ENCODE measurements at regions not wholly inside any gene's neighbourhood (a gene's known extent, or its start where the extent isn't known, plus 50 kb on each side); places are given as distances from the start of the nearest gene placed in this dataset.

DNA sequence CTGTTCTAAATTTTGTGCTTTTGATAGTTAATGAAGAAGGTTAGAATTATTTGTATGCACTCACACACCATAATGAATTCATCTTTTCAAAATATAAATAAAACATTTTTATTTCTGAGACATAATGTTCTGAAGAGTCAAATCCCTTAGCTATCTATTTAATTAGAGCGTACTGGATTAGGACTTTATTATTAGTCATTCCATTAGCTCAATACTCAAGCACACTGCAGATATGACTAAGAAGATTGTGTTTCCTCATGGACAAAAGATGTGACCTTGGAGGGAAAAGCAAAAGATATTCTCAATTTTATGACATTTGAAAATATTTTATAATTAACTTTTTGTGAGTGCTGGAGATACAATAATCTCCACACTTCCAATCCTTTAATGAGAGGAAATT lies 666.4 kb downstream of the CD109 start:
- Histone ChIP-seq H2AFZ (ENCODE audit: low read depth, low read length) (no peak overlapping the region), H3K27me3 (ENCODE audit: insufficient read depth, low read depth, low read length) (no peaks in the 10 kb centered on the region), H3K9me2 (ENCODE audit: insufficient read depth, low read length) (no peaks in the 10 kb centered on the region), H3K79me2 (replicated peaks; ENCODE audit: insufficient read depth, low read length) (no peaks in the 10 kb centered on the region), H3K4me2 (ENCODE audit: low read length) (no peak overlapping the region), H3K27ac (ENCODE audit: low read length) (no peak overlapping the region), H3K9me3 (ENCODE audit: low read length) (no peaks in the 10 kb centered on the region), H3K36me3 (ENCODE audit: insufficient read depth, low read length) (no peaks in the 10 kb centered on the region), H3F3A (ENCODE audit: insufficient read depth, low read length, poor library complexity, severe bottlenecking) (no peaks in the 10 kb centered on the region), H4K20me1 (ENCODE audit: insufficient read depth) (no peaks in the 10 kb centered on the region), H3K9ac (ENCODE audit: low read length) (no peak overlapping the region), H3K4me3 (ENCODE audit: low read length) (no peak overlapping the region)
- no peak for TF ChIP-seq EP300 (conservative IDR thresholded peaks at IDR 0.05; ENCODE audit: poor library complexity, severe bottlenecking)
- TF ChIP-seq EZH2 (IDR thresholded peaks at IDR 0.05; ENCODE audit: borderline replicate concordance, insufficient read depth, low read length, poor library complexity, severe bottlenecking) = no peak
- TF ChIP-seq CTCF (IDR thresholded peaks at IDR 0.05; ENCODE audit: poor library complexity, severe bottlenecking) = no peak
- TF ChIP-seq SMC3 (conservative IDR thresholded peaks at IDR 0.05; ENCODE audit: poor library complexity) = no peak
- no peak for TF ChIP-seq RAD21 (conservative IDR thresholded peaks at IDR 0.05)
- TF ChIP-seq TAF1 (IDR thresholded peaks at IDR 0.05; ENCODE audit: low read depth) = no peak
- TF ChIP-seq, protein P1, sequence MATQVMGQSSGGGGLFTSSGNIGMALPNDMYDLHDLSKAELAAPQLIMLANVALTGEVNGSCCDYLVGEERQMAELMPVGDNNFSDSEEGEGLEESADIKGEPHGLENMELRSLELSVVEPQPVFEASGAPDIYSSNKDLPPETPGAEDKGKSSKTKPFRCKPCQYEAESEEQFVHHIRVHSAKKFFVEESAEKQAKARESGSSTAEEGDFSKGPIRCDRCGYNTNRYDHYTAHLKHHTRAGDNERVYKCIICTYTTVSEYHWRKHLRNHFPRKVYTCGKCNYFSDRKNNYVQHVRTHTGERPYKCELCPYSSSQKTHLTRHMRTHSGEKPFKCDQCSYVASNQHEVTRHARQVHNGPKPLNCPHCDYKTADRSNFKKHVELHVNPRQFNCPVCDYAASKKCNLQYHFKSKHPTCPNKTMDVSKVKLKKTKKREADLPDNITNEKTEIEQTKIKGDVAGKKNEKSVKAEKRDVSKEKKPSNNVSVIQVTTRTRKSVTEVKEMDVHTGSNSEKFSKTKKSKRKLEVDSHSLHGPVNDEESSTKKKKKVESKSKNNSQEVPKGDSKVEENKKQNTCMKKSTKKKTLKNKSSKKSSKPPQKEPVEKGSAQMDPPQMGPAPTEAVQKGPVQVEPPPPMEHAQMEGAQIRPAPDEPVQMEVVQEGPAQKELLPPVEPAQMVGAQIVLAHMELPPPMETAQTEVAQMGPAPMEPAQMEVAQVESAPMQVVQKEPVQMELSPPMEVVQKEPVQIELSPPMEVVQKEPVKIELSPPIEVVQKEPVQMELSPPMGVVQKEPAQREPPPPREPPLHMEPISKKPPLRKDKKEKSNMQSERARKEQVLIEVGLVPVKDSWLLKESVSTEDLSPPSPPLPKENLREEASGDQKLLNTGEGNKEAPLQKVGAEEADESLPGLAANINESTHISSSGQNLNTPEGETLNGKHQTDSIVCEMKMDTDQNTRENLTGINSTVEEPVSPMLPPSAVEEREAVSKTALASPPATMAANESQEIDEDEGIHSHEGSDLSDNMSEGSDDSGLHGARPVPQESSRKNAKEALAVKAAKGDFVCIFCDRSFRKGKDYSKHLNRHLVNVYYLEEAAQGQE (IDR thresholded peaks at IDR 0.05; ENCODE audit: borderline replicate concordance) = no peak
- TF ChIP-seq MXI1 (conservative IDR thresholded peaks at IDR 0.05; ENCODE audit: poor library complexity, severe bottlenecking) = no peak
- TF ChIP-seq POLR2AphosphoS5 (IDR thresholded peaks at IDR 0.05) = no peak

DNA sequence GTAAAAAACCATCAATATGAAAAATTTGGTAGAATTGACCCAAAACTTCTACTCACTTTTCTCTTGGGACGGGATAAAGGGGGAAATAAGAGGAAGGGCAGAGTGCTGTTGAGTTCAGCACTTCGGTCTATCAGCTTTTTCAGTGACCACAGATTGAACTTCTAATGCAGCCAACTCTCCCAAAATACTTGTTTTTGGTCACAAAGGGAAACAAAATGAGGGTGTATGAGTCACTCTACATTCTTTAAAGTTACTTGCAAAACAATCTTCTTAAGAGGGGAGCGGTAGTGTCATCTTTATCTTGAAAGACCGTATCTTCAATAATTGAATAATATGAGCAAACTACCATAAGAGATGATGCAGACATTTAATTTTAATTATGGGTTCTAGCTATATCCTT lies 661.3 kb downstream of the CD109 start:
- Histone ChIP-seq H3K9me2 (ENCODE audit: insufficient read depth, low read length) (no peaks in the 10 kb centered on the region), H3K27ac (ENCODE audit: low read length) (no peak overlapping the region), H3K9ac (ENCODE audit: low read length) (no peak overlapping the region), H3K27me3 (ENCODE audit: insufficient read depth, low read depth, low read length) (no peaks in the 10 kb centered on the region), H2AFZ (ENCODE audit: low read depth, low read length) (no peak overlapping the region), H3K4me3 (ENCODE audit: low read length) (no peak overlapping the region), H3K79me2 (replicated peaks; ENCODE audit: insufficient read depth, low read length) (no peaks in the 10 kb centered on the region), H3K9me3 (ENCODE audit: low read length) (no peaks in the 10 kb centered on the region), H3K36me3 (ENCODE audit: insufficient read depth, low read length) (no peaks in the 10 kb centered on the region), H4K20me1 (ENCODE audit: insufficient read depth) (no peaks in the 10 kb centered on the region), H3K4me2 (ENCODE audit: low read length) (no peak overlapping the region), H3F3A (ENCODE audit: insufficient read depth, low read length, poor library complexity, severe bottlenecking) (no peaks in the 10 kb centered on the region)
- TF ChIP-seq, protein P1 (IDR thresholded peaks at IDR 0.05; ENCODE audit: borderline replicate concordance) = no peak
- TF ChIP-seq CTCF (IDR thresholded peaks at IDR 0.05; ENCODE audit: poor library complexity, severe bottlenecking) (no peak), EZH2 (IDR thresholded peaks at IDR 0.05; ENCODE audit: borderline replicate concordance, insufficient read depth, low read length, poor library complexity, severe bottlenecking) (no peak), TAF1 (IDR thresholded peaks at IDR 0.05; ENCODE audit: low read depth) (no peak)

Data from neural cell (in vitro differentiated cells).